Neutrophil (primary cell): ENCODE measurements at regions not wholly inside any gene's neighbourhood (a gene's known extent, or its start where the extent isn't known, plus 50 kb on each side); places are given as distances from the start of the nearest gene placed in this dataset.

Experiments
- H3K27ac ChIP-seq: fragments of 200-600 bp; sonication (generic); 2 replicates; pipeline ENCODE4 v1.5.1; 2016; ENCODE audit warnings: mild to moderate bottlenecking, moderate library complexity
- H3K27me3 ChIP-seq: fragments of 200-600 bp; sonication (generic); 2 replicates; pipeline ENCODE4 v1.6.0; 2016; ENCODE audit warnings: mild to moderate bottlenecking
- H3K36me3 ChIP-seq: fragments of 200-600 bp; sonication (generic); 2 replicates; pipeline ENCODE4 v1.5.1; 2017
- H3K4me1 ChIP-seq, 2 experiments: fragments of 200-600 bp in 1 of 2; sonication (generic) in 1 of 2; 1 replicate in 1 of 2; 2 replicates in 1 of 2; pipeline versions ENCODE4 v1.5.1 to v1.6.1; 2013 to 2016; ENCODE audit warnings: low read depth in 1 of 2, low read length in 1 of 2, mild to moderate bottlenecking in 1 of 2, moderate library complexity in 1 of 2; ENCODE audit not compliant: control insufficient read depth in 1 of 2, insufficient read depth in 1 of 2
- H3K4me3 ChIP-seq, 2 experiments: fragments of 200-600 bp in 1 of 2; sonication (generic) in 1 of 2; 1 replicate in 1 of 2; 2 replicates in 1 of 2; pipeline ENCODE4 v1.5.1; 2013 to 2016; ENCODE audit warnings: low read depth in 1 of 2, low read length in 1 of 2, mild to moderate bottlenecking in 1 of 2, moderate library complexity in 1 of 2
- H3K9me3 ChIP-seq: fragments of 200-600 bp; sonication (generic); 2 replicates; pipeline ENCODE4 v1.5.1; 2016
- TF ChIP-seq, protein P1 (sequence below): fragments of 200-600 bp; sonication (generic); IDR thresholded peaks from 2 replicates; pipeline ENCODE4 v1.5.1; 2016; ENCODE audit warnings: antibody characterized with exemption

DNA sequence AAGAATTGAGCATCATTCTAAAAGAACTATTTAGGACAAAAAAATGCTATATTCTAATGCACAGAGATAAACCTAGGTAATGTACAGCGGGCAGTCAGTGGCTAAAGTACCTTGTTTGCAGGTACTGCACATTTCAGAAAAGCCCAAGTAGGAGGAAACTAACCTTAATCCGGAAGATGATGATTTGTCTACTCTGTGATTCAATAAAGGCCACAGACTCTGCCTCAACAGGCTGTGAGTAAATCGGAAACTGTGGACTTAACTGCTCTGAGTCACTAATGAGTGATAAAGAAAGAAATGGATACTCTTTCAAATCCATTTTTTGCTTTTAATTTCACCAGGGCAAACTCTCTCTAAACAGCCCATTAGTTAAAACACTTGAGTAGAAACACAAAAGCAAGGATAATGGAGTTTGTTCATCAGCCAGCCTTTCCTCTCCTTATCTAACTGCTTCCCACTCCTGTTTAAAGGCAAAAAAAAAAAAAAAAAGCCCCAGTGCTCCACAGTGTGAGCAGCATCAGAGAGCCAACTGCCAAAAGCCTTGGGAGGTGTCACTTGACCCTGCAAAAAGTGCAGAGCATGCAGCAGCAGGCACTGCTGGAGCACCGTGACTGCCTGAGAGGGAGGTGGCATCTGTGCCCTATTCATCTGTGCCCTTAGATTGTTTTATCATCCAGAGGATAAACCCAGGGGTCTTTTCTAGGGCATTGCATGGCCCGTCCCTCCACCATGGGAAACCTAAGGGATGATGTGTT lies 187.7 kb downstream of the SATB1 start:
- Histone ChIP-seq H3K9me3 (no peaks in the 10 kb centered on the region), H3K4me1 (no peaks in the 10 kb centered on the region), H3K4me3 (no peak overlapping the region), H3K36me3 (no peaks in the 10 kb centered on the region), H3K27me3 (no peaks in the 10 kb centered on the region), H3K27ac (no peak overlapping the region)
- TF ChIP-seq, protein P1, sequence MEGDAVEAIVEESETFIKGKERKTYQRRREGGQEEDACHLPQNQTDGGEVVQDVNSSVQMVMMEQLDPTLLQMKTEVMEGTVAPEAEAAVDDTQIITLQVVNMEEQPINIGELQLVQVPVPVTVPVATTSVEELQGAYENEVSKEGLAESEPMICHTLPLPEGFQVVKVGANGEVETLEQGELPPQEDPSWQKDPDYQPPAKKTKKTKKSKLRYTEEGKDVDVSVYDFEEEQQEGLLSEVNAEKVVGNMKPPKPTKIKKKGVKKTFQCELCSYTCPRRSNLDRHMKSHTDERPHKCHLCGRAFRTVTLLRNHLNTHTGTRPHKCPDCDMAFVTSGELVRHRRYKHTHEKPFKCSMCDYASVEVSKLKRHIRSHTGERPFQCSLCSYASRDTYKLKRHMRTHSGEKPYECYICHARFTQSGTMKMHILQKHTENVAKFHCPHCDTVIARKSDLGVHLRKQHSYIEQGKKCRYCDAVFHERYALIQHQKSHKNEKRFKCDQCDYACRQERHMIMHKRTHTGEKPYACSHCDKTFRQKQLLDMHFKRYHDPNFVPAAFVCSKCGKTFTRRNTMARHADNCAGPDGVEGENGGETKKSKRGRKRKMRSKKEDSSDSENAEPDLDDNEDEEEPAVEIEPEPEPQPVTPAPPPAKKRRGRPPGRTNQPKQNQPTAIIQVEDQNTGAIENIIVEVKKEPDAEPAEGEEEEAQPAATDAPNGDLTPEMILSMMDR = no peak

DNA sequence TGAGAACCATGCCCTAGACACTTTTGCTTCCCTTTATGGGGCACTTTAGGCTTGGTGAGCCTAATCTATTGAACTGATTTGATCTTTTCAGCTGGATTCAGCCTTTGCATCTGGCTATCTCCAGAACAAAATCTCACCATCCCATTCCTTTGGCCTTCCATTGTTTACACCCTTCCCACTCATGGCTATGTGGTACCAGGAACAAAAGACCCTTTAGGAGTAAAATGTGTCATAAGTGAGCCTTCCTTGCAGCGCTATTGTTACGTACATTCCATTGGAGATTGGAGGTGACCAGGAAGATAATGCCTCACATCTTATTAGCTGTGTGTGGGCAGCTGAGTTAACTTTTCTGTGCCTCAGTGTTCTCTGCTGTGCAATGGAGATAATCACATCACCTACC lies 188.4 kb downstream of the SATB1 start:
- H3K27ac ChIP-seq = no peak overlapping the region
- no peak overlapping the region for H3K4me3 ChIP-seq
- H3K9me3 ChIP-seq = no peaks in the 10 kb centered on the region
- TF ChIP-seq, protein P1 = no peak
- no peaks in the 10 kb centered on the region for H3K36me3 ChIP-seq
- H3K27me3 ChIP-seq = no peaks in the 10 kb centered on the region
- H3K4me1 ChIP-seq = no peaks in the 10 kb centered on the region

DNA sequence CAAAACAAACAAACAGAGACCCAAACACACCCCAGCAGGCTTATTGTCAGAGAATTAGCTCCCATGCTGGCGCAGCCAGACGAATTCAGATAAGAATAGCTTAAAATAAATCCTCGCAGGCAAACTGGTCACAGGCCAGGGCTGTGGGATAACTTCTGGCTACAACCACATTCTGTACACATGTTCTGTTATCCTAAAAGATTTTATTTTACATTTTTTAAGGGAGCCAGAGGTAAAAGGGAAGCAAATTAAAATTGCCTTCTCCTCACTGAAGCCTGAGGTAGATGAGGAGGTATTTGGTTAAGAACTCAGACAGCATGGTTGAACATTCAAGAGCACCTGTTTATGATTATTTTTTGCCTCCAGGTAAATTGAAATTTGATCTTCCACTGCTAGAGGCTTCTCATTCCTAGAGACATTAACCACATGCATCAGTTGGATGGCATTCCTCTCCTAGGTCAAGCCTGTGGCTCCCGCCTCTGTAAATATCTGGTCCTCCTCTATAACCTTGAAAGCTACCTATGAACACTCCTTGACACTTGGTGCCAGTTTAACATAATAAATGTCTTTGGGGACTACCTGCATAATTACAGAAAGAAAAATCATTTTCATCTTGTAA lies 190.3 kb downstream of the SATB1 start:
- no peaks in the 10 kb centered on the region for H3K27me3 ChIP-seq
- no peak overlapping the region for H3K27ac ChIP-seq
- no peaks in the 10 kb centered on the region for H3K4me1 ChIP-seq
- no peaks in the 10 kb centered on the region for H3K36me3 ChIP-seq
- no peaks in the 10 kb centered on the region for H3K9me3 ChIP-seq
- H3K4me3 ChIP-seq = no peak overlapping the region
- TF ChIP-seq, protein P1 = no peak

DNA sequence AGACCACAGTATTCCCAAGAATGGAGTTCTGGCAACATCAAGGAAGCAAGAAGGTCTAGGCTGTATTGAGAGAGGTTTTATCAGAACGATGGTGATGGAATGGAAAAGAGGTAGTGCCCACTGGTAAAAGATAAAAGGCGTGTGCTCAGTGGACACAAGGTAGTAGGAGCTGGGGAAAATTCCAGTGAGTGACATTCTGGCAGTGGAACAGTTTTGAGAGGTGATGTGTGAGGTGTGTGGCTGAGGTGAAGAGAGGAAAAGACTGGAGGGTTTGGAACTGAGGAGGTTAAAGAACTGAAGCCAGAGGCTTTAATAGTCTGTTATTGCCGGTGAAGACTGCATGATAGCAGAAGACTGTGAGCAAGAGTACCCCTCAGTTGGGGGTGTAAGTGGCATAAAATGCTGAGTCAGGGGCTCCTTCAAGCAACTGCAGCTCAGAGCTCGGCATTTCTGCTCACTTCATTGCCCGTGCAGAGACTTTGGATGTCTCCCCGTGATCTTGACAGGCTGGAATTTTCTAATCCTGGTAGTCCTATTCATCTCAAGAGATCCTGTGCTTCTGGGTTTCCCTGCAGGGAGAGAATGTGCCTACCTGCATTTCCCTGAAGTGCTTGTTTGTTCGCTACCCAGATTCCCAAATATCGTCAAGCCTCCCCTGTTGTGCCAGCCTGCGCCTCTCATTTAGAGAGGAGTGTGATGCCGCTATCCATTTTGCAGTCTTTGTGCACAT lies 191.0 kb downstream of the SATB1 start:
- Histone ChIP-seq H3K27ac (no peak overlapping the region), H3K9me3 (no peaks in the 10 kb centered on the region), H3K4me3 (no peak overlapping the region), H3K36me3 (no peaks in the 10 kb centered on the region), H3K4me1 (no peaks in the 10 kb centered on the region), H3K27me3 (no peaks in the 10 kb centered on the region)
- TF ChIP-seq, protein P1 = no peak

DNA sequence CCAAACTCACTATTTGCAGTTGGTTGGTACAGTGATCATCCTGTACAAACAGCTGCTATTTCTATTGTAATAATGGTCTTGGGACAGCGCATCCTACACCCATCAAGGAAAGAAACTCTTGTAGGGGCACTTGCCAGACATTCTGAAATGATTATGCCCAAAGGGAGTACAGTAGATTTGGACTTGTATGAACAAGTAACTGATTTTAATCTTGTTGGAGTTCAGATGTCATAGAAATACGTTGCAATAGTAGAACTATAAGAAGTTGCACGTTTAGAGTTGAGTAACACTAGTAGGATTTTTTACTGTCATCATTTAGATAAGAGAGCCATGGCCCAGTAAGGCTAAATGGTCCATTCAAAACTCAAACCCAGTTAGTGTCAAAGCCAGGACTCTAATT lies 192.8 kb downstream of the SATB1 start:
- H3K27me3 ChIP-seq = no peaks in the 10 kb centered on the region
- H3K4me1 ChIP-seq = no peaks in the 10 kb centered on the region
- no peak overlapping the region for H3K27ac ChIP-seq
- no peaks in the 10 kb centered on the region for H3K36me3 ChIP-seq
- no peak overlapping the region for H3K4me3 ChIP-seq
- no peaks in the 10 kb centered on the region for H3K9me3 ChIP-seq
- TF ChIP-seq, protein P1 = no peak
